GM21737 (cell line): ENCODE measurements at regions not wholly inside any gene's neighbourhood (a gene's known extent, or its start where the extent isn't known, plus 50 kb on each side); places are given as distances from the start of the nearest gene placed in this dataset.

Experiments
- ATAC-seq: cut with Tn5 transposase; IDR thresholded peaks from one replicate; pipeline ENCODE4 v1.9.1; 2021; ENCODE audit warnings: mild to moderate bottlenecking, moderate library complexity; ENCODE audit not compliant: unreplicated experiment

- no peak for ATAC-seq
These were observed 587.4 kb upstream of the MDFIC2 start for GRCh38 chr3:70899816-70900215.

- no peak for ATAC-seq
These were observed 577.6 kb upstream of the MDFIC2 start for GRCh38 chr3:70890020-70890394.

- ATAC-seq = no peak
These were observed 577.0 kb upstream of the MDFIC2 start for GRCh38 chr3:70889162-70890019.

- ATAC-seq = no peak
These were observed 573.2 kb upstream of the MDFIC2 start for GRCh38 chr3:70885636-70886035.

GRCh38 chr3:70882104-70882503 lies 569.7 kb upstream of the MDFIC2 start:
- no peak for ATAC-seq

GRCh38 chr3:70880421-70880820 lies 568.0 kb upstream of the MDFIC2 start:
- ATAC-seq = no peak

GRCh38 chr3:70876154-70876553 lies 563.7 kb upstream of the MDFIC2 start:
- no peak for ATAC-seq

GRCh38 chr3:70874196-70874595 lies 561.8 kb upstream of the MDFIC2 start:
- no peak for ATAC-seq

GRCh38 chr3:70873686-70874085 lies 561.2 kb upstream of the MDFIC2 start:
- no peak for ATAC-seq

- no peak for ATAC-seq
These were observed 559.6 kb upstream of the MDFIC2 start for GRCh38 chr3:70871909-70872656.

- no peak for ATAC-seq
These were observed 558.1 kb upstream of the MDFIC2 start for GRCh38 chr3:70870576-70870975.

- no peak for ATAC-seq
These were observed 556.1 kb upstream of the MDFIC2 start for GRCh38 chr3:70868561-70868960.

GRCh38 chr3:70863049-70863448 lies 550.6 kb upstream of the MDFIC2 start:
- ATAC-seq = no peak

GRCh38 chr3:70861855-70862254 lies 549.4 kb upstream of the MDFIC2 start:
- ATAC-seq = no peak

GRCh38 chr3:70861234-70861633 lies 548.8 kb upstream of the MDFIC2 start:
- ATAC-seq = no peak

- no peak for ATAC-seq
These were observed 545.5 kb upstream of the MDFIC2 start for GRCh38 chr3:70857916-70858315.

GRCh38 chr3:70856414-70857162 lies 544.1 kb upstream of the MDFIC2 start:
- no peak for ATAC-seq

- ATAC-seq = no peak
These were observed 542.7 kb upstream of the MDFIC2 start for GRCh38 chr3:70855149-70855548.

GRCh38 chr3:70854108-70854507 lies 541.7 kb upstream of the MDFIC2 start:
- no peak for ATAC-seq

GRCh38 chr3:70853161-70853944 lies 540.9 kb upstream of the MDFIC2 start:
- no peak for ATAC-seq
